HT-29 (cell line): ENCODE measurements at regions not wholly inside any gene's neighbourhood (a gene's known extent, or its start where the extent isn't known, plus 50 kb on each side); places are given as distances from the start of the nearest gene placed in this dataset.

ENCODE experiments used
- DNase-seq: peaks from one replicate; pipeline ENCODE4 v3.0.0-alpha.2; 2015; ENCODE audit warnings: low spot score

GRCh38 chr2:144859716-144860115 lies 339.8 kb upstream of the ZEB2 start:
- DNase-seq = no peak

GRCh38 chr2:144858211-144858610 lies 338.3 kb upstream of the ZEB2 start:
- DNase-seq = no peak

GRCh38 chr2:144854596-144854995 lies 334.7 kb upstream of the ZEB2 start:
- DNase-seq = no peak

GRCh38 chr2:144849612-144850011 lies 329.7 kb upstream of the ZEB2 start:
- DNase-seq = no peak

- no peak for DNase-seq
Measured at GRCh38 chr2:144848423-144848822, 328.5 kb upstream of the ZEB2 start.

GRCh38 chr2:144847347-144848080 lies 327.6 kb upstream of the ZEB2 start:
- DNase-seq = no peak

GRCh38 chr2:144836635-144837350 lies 316.9 kb upstream of the ZEB2 start:
- DNase-seq = no peak

- no peak for DNase-seq
Measured at GRCh38 chr2:144835634-144836350, 315.9 kb upstream of the ZEB2 start.

GRCh38 chr2:144834998-144835633 lies 315.2 kb upstream of the ZEB2 start:
- DNase-seq = no peak

GRCh38 chr2:144834363-144834762 lies 314.4 kb upstream of the ZEB2 start:
- no peak for DNase-seq

- no peak for DNase-seq
Measured at GRCh38 chr2:144833075-144833637, 313.2 kb upstream of the ZEB2 start.

- DNase-seq = no peak
Measured at GRCh38 chr2:144832048-144832447, 312.1 kb upstream of the ZEB2 start.

GRCh38 chr2:144830543-144830942 lies 310.6 kb upstream of the ZEB2 start:
- no peak for DNase-seq

- no peak for DNase-seq
Measured at GRCh38 chr2:144827404-144827803, 307.5 kb upstream of the ZEB2 start.

GRCh38 chr2:144826105-144826504 lies 306.2 kb upstream of the ZEB2 start:
- no peak for DNase-seq

GRCh38 chr2:144825331-144826020 lies 305.6 kb upstream of the ZEB2 start:
- DNase-seq = no peak

- no peak for DNase-seq
Measured at GRCh38 chr2:144824306-144825080, 304.6 kb upstream of the ZEB2 start.

GRCh38 chr2:144822966-144823365 lies 303.0 kb upstream of the ZEB2 start:
- DNase-seq = no peak

- no peak for DNase-seq
Measured at GRCh38 chr2:144812288-144812687, 292.4 kb upstream of the ZEB2 start.

- no peak for DNase-seq
Measured at GRCh38 chr2:144801766-144802165, 281.8 kb upstream of the ZEB2 start.
